GM19324 (cell line): ENCODE measurements at regions not wholly inside any gene's neighbourhood (a gene's known extent, or its start where the extent isn't known, plus 50 kb on each side); places are given as distances from the start of the nearest gene placed in this dataset.

Source experiments
- ATAC-seq: cut with Tn5 transposase; IDR thresholded peaks from one replicate; pipeline ENCODE4 v1.9.1; 2021; ENCODE audit warnings: mild to moderate bottlenecking, moderate library complexity; ENCODE audit not compliant: unreplicated experiment, low FRiP score

DNA sequence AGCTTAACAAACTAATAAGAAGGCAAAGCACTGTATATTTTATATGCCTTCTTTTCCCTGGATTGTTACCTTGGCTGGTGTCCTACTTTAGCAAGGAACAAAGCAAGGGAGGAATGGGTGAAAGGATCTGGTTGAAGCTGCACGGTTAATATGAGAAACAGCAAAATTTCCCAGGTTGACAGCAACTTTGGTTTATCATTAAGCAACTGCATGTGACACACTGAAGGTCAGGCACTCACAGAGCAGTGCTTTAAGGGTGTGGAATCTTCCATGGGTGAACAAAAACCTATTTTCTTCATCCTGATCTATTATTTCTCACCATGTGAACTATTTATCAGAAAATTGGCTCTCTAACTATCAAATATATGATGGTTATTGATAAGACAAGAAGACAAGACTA lies 109.0 kb upstream of the ATP10B start:
- ATAC-seq: no peak

GRCh38 chr5:160960592-160960991 lies 108.6 kb upstream of the ATP10B start:
- ATAC-seq: no peak

DNA sequence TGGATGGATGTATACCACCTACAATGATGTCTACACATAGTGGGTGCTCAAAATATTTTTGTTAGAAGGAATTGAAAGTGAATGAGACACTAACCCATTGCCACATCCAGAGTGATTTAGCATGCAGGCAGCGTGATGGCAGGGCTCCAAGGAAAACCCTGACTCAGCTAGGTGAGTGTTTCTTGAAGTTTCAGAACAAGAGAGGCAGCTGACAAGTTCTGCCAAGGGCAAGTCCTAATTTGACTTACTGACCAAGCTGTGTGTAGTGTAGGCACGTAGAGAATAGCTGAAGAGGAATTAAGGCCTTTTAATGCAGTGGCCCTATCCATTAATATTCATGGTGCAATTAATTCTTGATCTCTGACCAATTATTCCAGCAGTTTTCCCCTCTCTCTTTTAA lies 107.8 kb upstream of the ATP10B start:
- ATAC-seq: peak; percentile 34

DNA sequence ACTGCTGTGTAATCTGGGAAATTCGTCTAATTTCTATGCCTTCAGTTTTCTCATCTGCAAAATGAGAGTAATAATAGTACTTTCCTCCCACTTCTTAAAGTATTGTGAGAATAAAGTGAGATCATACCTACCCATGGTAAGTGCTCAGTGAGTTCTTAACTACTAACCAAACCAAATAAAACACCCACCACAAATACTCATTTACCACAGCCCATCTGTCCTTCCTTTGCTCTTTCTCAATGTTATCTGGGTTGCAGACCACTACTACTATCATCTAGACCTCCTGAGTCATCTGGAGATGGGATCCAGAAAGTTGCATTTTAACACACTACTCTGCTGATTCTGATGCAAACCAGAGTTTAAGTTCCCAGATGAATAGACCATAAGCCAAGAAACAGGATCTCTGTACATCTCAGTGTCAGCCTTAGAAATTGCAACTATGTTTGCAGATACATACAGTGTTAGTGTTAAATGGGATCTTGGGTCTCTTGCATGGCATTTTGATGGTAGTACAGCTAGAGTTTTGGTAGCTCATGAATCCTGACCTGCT lies 105.4 kb upstream of the ATP10B start:
- ATAC-seq: no peak

DNA sequence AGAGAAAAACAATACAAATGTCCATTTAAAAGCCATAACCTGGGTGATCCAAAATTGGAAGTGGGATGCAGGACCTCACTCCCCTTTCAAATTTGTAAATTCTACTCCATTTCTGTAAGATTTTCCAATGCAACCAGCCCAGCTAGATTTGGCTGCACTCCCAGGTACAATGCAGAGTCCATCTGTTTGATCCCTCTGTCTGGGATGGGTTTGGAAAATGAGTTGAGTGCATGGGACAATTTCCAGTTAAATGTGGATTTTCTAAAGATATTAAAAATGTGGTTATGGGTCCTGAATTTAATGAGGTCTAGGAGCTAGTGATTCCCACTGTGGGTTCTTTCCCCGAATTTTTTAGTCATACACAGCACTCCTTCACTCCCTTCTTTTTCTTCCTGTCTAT lies 104.0 kb upstream of the ATP10B start:
- no peak for ATAC-seq

DNA sequence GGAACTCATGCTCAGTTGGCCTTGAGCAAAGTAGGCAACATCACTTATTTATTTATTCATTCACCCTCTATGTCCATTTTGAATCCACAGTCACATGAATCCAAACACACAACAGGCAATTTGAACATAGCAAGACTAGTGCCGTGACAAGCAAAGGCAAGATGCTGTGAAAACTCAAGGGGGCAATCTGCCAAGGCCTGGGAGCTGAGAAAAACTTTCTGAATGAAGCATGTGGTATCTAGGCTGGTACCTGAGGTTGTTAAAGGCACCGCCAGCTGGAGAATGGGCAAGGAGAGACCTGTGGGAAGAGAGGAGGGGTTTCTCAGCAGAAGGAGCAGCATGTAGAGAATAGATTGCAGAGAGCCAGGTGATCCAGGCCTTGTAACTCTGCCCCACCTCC lies 98.3 kb upstream of the ATP10B start:
- no peak for ATAC-seq

DNA sequence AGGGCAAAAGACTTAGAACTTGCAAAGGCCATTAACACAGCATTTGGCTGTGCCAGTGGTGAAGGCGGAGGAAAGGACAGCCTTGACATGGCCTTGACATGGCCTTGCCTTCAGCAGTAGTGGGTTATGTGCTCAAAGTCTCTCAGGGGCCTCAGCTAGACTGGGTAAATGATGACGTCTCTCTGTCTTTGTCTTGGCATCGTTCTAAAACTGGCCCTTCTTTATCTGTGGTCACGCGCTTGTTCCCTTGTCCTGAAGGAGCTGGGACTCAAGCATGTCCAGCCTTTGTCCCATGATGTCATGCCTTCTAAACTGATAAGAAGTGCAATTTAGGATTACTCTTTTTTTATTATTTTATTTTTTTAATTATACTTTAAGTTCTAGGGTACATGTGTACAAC lies 88.7 kb upstream of the ATP10B start:
- no peak for ATAC-seq

DNA sequence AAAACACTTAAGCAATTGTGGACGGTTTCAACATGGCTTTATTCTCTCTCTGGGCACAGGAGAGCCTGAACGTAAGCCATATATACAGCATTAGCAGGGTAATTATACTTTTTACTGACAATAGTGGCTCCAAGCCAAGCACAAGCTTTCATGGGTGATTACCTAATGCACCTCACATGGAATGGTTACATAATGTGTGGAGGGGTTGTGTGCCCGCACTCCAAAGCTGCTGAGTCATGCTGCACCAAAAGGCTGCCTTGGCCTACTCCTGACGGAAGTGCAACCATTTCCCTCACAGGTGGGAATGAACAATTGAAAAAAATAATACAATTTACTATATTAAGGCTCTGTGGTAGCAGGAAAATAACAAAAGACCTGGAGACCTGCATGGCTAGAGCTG lies 86.5 kb upstream of the ATP10B start:
- ATAC-seq: no peak

DNA sequence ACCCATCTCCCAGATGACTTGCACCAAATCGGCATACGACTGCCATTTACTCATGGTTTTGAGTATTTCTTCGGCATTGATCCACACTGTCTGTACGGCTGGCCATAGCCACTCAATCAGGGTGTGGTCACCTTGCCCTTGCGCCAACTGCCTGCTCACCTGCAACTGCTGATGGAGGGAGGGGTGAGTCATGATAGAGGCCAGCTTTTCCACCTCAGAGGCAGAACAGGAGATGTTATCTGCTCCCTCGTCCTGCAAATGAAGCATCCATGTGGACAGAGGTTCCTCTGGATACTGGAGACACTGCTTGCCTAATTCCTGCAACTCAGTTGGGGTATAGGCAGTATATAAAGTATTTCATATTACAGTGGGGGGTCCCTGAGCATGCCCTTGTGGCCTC lies 85.6 kb upstream of the ATP10B start:
- no peak for ATAC-seq

DNA sequence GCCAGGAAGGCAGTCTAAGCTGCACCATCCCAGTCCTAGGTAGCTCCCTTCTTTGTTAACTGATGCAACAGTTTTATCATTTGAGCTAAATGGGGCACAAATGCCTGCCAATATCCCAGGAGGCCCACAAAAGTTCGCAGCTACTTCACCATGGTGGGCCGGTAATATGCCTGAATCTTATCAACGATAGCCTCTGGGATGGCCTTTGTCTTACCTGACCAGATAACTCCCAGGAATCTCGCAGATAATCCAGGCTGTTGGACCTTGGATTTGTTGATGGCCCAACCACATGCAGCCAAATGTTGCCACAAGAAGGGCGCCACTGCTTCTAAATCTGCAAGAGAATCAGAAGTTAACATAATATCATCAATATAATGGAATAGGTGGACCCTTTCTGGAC lies 83.8 kb upstream of the ATP10B start:
- ATAC-seq: no peak

- no peak for ATAC-seq
Observed at GRCh38 chr5:160931283-160931682, 79.3 kb upstream of the ATP10B start.

- ATAC-seq: no peak
Observed at GRCh38 chr5:160930406-160930805, 78.4 kb upstream of the ATP10B start.

DNA sequence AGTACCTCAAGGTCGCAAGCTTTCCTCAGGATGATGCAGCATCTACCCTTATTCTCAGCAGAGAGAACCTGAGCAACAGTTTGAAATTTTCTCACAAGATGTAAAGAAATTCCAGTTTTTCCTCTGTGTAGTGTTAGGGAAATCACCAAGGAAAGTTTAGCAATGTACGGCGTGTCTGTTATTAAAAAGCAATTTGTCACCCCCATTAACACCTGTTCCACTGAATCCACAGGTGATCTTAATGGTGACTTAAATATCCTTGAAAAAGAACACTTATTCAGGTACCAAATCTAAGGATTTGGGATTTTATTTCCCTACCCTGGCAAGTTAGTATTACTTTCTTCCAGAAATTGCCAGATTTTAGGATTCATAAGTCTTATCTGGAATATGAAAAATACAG lies 77.9 kb upstream of the ATP10B start:
- ATAC-seq: no peak

DNA sequence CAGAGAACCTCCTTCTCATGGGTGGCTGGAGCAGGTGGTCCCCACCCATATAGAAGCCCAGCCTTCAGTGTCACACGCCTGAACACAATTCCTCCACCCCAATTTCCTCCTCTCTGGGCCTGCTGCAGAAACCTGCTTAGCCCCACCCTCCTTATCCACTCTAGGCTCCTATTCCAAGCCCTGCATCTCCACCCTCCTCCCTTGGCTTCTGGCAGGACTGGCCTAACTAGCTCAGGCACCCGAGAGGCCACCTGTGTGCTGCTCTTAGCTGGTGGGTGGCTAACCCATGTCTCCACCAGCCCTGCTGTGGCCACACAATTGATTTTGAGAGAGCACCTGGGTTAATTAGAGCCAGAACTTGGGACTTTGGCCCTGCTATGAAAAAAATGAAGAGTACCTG lies 77.3 kb upstream of the ATP10B start:
- no peak for ATAC-seq

DNA sequence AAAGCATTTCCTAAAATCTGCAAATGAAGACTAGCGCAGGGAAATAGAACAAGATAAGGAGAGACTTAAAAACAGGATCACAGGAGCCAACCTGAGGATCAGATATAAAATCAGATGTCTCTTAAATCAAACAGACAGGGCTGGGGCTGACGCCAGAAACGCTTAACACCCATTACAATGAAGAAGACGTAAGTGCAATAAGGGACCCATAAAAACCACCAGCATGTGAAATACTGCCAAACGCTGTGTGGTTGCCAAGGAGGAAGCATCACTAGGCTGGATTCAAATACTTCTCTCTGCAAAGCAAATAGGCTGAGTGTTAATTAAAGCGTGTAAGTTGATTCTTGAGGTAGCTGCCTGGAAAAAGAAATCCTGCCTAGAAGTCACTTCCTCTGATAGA lies 74.4 kb upstream of the ATP10B start:
- ATAC-seq: no peak

DNA sequence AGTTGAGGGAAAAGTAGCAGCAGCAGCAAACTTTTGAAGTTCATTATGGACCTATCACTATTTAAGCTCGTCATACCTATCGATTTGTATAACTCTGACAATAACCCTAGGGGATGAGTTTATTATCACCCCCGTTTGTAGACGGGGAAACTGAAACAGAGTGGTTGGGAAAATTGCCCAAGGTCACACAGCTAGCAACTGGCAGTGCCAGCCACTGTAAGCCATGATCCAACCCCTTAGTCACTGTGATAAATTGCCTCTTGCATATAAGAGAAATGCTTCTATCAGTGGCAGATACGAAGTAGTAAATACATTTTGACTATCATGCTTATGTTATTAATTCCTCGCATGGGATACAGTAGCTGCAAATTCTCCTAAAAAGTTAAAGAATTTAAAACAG lies 73.3 kb upstream of the ATP10B start:
- ATAC-seq: no peak

DNA sequence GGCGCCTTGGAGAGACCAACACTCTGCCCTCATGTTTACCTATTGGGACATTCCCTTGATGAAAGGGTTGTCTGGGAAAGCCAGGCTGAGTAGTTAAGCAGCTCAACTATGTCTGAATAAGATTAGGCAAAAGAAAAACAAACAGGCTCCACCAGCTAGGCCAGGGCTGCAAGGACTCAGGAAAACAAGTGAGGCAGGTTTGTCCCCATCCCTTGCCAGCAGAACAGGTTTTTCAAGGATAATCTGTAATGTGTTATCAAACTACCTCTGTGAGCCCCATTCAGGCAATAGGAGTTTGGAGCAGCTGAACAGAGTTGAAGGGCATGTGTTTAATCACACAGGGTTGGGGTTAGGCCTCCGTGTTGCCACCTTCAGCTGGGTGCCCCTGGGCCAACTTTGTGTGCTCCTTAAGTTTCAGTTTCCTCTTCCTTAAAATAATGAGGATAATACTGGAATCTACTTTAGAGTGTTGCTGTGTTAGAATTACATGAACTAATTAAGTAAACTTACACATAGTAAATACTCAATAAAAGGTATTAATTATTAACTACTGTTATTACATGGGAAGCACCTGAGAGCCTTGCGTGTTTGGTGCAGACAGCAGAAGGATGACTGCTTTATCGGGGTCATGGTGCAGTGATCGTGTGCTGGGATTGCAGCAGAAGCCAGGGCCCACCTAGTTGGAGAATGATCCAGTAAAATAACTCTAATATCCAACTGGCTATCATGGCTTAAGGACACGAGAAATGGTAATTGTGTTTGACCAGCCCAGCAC lies 72.1 kb upstream of the ATP10B start:
- ATAC-seq: no peak

DNA sequence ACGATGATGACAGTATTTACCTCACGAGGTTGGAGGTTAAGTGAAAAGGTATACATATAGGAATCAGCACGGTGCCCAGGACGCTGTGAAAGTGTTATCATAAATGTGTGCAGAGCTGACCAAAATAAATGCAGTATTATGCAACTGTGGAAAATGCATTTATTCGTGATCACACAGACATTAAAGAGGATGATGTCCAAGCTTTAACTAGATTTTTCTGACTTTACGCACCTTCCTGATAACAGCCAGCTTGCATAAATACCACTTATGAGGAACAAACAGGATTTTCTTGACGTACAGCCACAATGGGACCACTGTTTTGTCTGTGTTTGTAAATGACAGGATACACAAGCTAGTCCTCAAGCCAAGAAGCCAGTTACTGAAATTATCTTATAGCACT lies 71.4 kb upstream of the ATP10B start:
- ATAC-seq: no peak

- ATAC-seq: no peak
Observed at GRCh38 chr5:160922311-160922710, 70.3 kb upstream of the ATP10B start.

DNA sequence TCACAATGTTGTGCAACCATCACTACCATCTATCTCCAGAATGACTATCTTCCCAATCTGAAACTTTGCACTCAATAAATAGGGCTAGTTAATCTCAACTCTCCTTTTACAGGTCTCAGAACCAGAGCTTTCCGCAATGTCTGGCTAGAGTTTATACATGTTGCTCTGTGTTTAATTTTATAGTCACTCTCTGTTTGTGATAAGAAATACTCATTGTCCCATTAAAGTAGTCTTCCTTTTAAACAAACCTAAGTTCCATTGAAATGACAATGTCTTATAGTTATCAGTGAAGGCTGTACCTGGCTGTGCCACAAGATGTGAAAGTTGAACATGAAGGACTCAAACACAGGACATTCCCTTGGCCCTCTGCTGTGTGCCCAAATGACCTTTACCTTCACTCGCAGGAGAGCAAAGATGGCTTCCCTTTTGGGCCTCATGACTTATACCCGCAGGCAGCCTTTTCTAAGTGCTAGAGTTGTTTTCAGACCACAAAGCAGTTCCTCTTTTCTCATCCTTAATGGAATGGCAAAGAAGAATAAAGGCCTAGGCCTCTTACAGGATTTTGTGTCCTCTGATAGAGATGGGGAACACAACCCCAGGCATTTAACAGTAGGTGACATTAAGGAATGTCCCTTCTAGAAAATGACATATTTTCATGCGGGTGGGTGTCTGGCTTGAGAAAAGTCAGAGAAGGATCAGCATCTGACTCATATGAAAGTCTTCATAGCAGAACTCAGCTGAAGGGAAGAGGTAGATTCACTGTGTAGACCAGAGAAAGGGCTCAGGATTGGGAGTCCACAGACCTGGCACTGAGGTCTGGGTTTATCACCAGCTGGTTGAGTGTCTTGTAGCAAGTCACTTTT lies 69.6 kb upstream of the ATP10B start:
- ATAC-seq: no peak

DNA sequence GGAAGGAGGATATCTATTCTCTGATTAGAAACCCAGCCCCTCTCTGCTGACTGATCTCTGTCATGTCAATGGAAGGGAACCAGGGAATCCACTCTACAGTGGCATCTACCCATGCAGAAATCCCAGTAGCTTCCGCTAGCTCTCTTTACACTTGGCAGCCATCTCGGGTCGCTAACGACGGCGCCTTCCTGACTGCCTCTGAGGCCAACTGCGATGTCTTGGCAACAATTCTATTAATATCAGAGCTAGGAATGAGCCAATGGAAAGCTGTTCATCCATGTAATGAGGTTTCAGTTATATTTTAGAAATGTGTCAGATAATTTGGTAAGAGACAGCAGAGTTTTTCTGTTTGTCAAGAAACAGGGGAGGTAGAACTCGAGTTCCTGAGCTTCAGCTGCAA lies 67.6 kb upstream of the ATP10B start:
- no peak for ATAC-seq

- ATAC-seq: no peak
Observed at GRCh38 chr5:160918386-160918785, 66.4 kb upstream of the ATP10B start.
